SK-N-MC (cell line): ENCODE measurements at regions not wholly inside any gene's neighbourhood (a gene's known extent, or its start where the extent isn't known, plus 50 kb on each side); places are given as distances from the start of the nearest gene placed in this dataset.
A peak's percentile ranks its signal among the peaks of the same experiment; 100 is the strongest.

ENCODE experiments used
- DNase-seq: peaks from one replicate; pipeline ENCODE4 v3.0.0-alpha.2; 2011; ENCODE audit warnings: low read depth, low spot score
- H3K27ac ChIP-seq: fragments of 200-600 bp; sonication (generic); 2 replicates; pipeline ENCODE4 v1.5.1; 2016; ENCODE audit warnings: mixed run types
- H3K36me3 ChIP-seq: fragments of 200-600 bp; sonication (generic); 2 replicates; pipeline ENCODE4 v1.6.1; 2017; ENCODE audit warnings: antibody characterized with exemption, low read length, mixed read lengths; ENCODE audit not compliant: insufficient read depth
- H3K4me3 ChIP-seq: fragments of 200-600 bp; sonication (generic); 2 replicates; pipeline ENCODE4 v1.5.1; 2016
- H3K9ac ChIP-seq: fragments of 200-600 bp; sonication (generic); 2 replicates; pipeline ENCODE4 v1.8.0; 2017; ENCODE audit warnings: mixed run types, mixed read lengths; ENCODE audit not compliant: insufficient read length
- H3K9me3 ChIP-seq: fragments of 200-600 bp; sonication (generic); 2 replicates; pipeline ENCODE4 v1.6.1; 2017; ENCODE audit warnings: low read depth, mild to moderate bottlenecking, antibody characterized with exemption, low read length, moderate library complexity, mixed read lengths
- EZH2 ChIP-seq: fragments of 200-600 bp; sonication (generic); IDR thresholded peaks from one replicate; pipeline ENCODE4 v1.6.1; 2017; ENCODE audit warnings: antibody characterized with exemption
- FOXP2 ChIP-seq: optimal IDR thresholded peaks from 2 replicates; pipeline ENCODE3; 2011; ENCODE audit warnings: mild to moderate bottlenecking, moderate library complexity; ENCODE audit not compliant: insufficient read depth; ENCODE audit errors: extremely low read length, control extremely low read depth
- POLR2AphosphoS5 ChIP-seq: IDR thresholded peaks from 2 replicates; pipeline ENCODE4 v1.6.1; 2012; ENCODE audit warnings: mild to moderate bottlenecking, low read depth, low read length, borderline replicate concordance

DNA sequence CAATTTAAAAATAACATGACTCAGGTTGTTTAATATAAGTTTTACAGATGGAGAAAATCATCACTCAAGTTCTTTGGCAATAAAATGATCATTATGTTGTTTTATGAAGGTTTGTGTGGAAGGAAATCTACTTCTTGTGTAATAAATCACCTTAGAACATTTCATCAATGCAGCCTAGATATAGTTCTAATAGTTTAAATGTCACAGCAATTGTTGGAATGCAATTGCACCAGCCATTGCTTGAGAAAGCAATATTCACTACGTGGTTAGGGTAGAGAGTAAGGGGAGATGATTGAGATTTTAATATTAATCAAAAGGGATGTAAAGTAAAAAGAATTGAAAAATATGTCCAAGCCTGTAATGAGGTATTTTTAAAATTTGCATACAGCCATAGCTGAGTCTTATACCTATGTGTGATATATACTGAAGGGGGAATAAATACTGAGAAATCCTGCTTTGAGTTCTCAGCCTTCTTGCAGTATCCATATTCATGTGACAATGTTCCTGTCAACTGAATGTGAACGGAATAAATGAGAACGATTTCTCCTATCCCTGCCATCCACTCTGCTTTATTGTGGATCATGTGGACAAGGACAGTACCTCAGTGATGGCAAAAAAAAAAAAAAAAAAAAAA is 257.9 kb downstream of the OTOL1 start:
- peak overlapping the region; percentile 95 for H3K27ac ChIP-seq
- H3K36me3 ChIP-seq = no peaks in the 10 kb centered on the region
- TF ChIP-seq EZH2 (no peak), POLR2AphosphoS5 (no peak), FOXP2 (no peak)
- H3K9ac ChIP-seq = peak overlapping the region; percentile 6
- peak overlapping the region; percentile 5; the same call in 1 of the 2 replicates for H3K4me3 ChIP-seq
- no peaks in the 10 kb centered on the region for H3K9me3 ChIP-seq
- no peak for DNase-seq

DNA sequence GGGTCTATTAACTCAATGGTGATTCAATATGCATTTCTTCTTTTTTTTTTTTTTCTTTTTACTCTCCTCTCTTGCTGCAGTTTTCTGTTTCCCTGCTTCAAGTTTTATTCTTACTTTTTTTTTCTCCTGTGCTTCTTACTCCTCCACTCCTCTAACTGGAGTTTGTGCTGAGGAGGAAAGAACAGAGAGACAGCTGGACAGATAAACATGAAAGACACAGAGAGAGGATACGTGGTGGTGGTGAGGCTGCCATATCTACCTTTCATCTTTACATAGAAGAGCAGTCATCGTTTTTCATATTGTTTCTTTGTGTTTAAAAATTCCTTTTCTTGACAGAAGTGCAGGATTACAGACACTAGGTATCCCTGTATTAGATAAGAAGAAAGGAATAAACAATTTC is 262.8 kb downstream of the OTOL1 start:
- no peak for DNase-seq
- Histone ChIP-seq H3K9ac (no peak overlapping the region), H3K9me3 (peaks cover 8% of the 10 kb centered on the region; the same call in 1 of the 2 replicates), H3K27ac (no peak overlapping the region), H3K36me3 (no peaks in the 10 kb centered on the region), H3K4me3 (no peak overlapping the region)
- TF ChIP-seq POLR2AphosphoS5 (no peak), EZH2 (no peak), FOXP2 (no peak)

DNA sequence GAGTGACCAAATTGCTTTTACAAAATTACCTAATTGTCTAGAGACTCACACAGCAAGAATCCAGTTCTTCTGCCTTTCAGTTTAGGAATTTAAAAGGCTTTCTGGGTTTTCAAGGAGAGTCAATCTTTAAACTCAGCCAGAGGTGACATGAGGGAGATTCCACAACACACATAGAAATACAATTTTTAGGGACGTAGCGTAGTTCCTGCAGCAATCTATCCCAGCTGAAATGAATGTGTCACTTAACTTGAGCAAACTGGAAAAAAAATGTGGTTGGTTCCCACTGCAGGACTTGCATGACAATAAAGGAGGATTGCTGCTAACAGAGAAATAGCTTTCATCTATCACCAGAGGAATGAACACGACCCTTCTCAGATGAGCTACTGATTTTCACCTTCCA is 269.7 kb downstream of the OTOL1 start:
- no peak for DNase-seq
- Histone ChIP-seq H3K9ac (no peak overlapping the region), H3K36me3 (no peaks in the 10 kb centered on the region), H3K27ac (no peak overlapping the region), H3K9me3 (0 out of 2 replicates have a peak, but pooled peaks cover under 1% of the 10 kb centered on the region), H3K4me3 (no peak overlapping the region)
- TF ChIP-seq FOXP2 = no peak
- TF ChIP-seq POLR2AphosphoS5 = no peak

DNA sequence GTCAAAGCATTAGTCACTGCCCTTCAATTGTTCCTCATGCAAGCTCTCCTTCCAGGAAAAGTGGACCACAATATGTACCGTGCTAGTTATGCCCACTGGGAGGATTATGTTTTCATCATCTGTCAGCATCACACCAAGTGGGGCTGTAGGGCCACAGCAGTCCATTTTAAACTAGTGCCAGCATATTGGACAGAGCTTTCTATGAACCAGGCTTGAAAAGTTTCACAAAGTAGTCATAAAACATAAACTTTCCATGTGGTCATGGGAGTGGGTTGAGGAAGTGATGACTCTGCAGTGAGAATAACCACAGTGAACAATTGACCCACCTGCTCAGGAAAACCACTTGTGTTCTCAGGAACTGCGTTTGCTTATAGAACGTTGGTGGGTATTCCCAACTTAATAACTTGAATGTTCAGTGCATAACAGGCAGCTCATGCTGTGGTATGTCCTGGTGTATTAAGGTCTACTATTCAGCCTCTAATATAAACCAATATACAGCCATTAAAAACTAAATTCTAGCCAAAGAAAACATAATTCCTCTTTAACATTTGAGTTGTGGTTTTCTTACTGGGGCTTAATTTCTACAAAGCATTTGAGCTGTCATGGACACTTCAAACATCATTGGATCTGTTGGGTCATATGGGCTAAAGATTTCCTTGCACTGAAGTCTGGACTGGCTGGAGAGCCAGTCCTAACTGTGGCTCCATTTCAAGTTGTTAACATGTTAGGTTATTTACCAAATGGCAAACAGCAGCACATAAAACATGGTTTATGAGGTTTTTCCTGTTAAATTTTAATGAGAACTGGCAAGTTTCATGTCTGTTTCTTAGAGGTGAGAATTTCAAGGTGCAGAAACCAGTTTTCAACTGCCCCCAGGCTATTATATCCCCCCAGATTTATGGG is 274.1 kb downstream of the OTOL1 start:
- H3K9me3 ChIP-seq = no peaks in the 10 kb centered on the region
- no peak overlapping the region for H3K4me3 ChIP-seq
- H3K9ac ChIP-seq = no peak overlapping the region
- TF ChIP-seq POLR2AphosphoS5 = no peak
- H3K36me3 ChIP-seq = no peaks in the 10 kb centered on the region
- DNase-seq = no peak
- H3K27ac ChIP-seq = no peak overlapping the region

DNA sequence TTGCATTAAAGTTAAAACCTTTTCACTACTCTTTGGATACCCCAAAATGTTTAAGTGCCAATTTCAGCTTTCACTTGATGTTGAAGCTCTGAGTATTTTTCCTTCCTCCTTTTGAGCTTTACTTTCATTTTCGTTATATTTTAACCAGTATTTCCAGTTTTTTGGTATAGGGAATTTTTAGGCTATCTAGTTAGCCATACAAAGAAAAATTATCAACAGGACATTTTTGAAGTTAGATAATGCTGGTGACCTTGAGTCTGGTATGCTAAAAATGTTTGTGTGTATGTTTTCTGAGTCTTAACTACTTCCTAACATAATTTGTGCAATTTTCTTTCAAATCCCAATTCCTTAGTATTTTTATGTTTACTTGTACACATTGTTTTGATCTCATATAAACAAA is 284.8 kb downstream of the OTOL1 start:
- no peak for TF ChIP-seq EZH2
- DNase-seq = no peak
- Histone ChIP-seq H3K36me3 (no peaks in the 10 kb centered on the region), H3K4me3 (no peak overlapping the region), H3K9ac (no peak overlapping the region), H3K27ac (no peak overlapping the region), H3K9me3 (no peaks in the 10 kb centered on the region)

DNA sequence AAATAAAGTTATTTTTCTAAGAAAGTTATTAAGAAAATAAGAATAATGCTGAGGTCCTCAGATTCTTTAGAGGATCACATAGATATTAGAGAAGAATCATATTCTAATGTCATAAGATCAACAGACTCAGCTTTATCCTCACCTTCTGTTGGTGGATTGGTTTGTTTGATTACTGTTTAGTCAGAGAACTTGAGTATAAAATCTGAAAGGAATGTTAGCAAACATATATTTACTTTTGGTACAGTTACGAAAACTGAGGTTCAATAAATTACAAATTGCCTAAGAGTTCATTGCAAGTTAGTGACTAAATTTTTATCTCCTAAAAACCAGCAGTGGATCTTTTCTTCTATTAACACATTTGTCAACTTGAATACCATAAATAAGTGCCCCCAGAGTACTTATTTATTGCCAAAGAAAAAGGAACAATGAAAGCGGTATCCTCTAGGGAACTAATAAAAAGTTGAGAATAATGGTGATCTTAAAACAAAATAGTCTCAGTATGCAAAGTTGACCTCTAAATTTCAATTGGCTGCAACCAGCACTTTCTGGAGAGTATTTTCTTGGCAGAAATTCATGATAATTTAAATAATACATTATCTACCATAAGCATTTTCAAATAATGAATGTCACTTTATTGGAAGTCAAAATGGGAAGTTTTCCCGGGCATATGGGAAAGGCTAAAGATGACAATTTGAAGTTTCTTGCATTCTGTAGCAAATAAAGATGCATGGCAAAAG is 296.8 kb downstream of the OTOL1 start:
- Histone ChIP-seq H3K9ac (no peak overlapping the region), H3K4me3 (no peak overlapping the region), H3K9me3 (no peaks in the 10 kb centered on the region), H3K36me3 (no peaks in the 10 kb centered on the region), H3K27ac (peak overlapping the region; percentile 27; the same call in 1 of the 2 replicates)
- TF ChIP-seq FOXP2 (no peak), POLR2AphosphoS5 (no peak; the same call in 1 of the 2 replicates), EZH2 (no peak)
- peak; percentile 24 for DNase-seq

DNA sequence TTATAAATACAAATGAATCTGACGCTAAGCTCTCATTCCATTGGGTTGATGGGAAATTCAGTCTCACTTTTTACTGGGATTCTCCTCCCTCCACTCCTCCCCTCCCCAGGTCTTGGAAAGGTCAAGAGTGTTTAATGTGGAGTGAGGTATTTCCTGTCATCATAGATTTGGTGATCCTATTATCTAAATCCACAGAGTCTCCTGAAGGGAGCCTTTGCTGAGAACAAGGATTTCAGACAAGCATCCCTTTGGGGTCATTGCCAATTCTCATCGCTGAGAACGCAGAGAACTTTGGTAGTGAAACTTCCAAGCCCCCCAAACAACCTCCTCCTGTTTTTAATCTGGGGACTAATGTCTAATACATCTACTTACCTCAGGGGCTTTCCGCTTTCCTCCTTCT is 297.9 kb downstream of the OTOL1 start:
- no peak for DNase-seq
- Histone ChIP-seq H3K4me3 (no peak overlapping the region), H3K9ac (no peak overlapping the region), H3K36me3 (no peaks in the 10 kb centered on the region), H3K9me3 (no peaks in the 10 kb centered on the region), H3K27ac (no peak overlapping the region)
- TF ChIP-seq POLR2AphosphoS5 (no peak), EZH2 (no peak), FOXP2 (no peak)

DNA sequence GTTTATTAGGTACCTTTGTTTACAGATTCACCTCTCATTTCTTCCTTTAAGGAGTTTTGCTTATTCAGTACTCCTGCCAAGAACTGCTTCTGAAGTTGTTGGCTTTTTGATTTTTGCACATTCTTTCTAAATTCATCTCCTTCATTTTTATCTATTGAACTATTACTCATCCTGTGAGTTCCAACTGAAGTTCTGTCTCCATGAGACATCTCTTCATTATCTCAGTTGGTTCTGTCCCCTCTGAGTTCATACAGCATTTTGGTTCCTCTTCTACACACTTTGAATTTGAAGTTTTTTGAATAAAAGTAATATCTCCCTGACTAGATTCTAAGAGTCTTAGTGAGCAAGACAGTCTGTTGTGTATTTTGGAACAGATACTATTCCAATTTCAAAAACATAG is 299.7 kb downstream of the OTOL1 start:
- Histone ChIP-seq H3K9me3 (no peaks in the 10 kb centered on the region), H3K4me3 (no peak overlapping the region), H3K9ac (no peak overlapping the region), H3K36me3 (no peaks in the 10 kb centered on the region), H3K27ac (no peak overlapping the region)
- no peak for TF ChIP-seq POLR2AphosphoS5
- TF ChIP-seq EZH2 = no peak
- no peak for TF ChIP-seq FOXP2
- no peak for DNase-seq

DNA sequence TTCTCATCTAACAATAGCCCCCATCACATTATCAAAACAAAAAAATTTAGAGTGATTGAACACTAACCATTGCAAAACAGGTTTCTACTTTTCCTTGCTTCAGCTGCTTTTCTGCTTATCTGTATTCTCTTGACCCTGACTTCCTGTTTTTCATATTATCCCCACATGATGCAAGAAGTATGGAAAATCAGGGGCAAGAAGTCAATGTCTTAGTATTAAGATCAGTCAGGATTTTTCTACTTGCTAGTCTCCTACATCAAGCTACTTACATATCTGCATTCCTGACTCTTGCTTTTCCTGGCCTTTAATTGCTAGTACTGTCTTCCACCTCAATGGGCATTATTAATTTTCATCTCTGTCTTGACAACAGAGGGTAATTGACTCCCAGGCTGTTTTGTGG is 300.2 kb downstream of the OTOL1 start:
- no peaks in the 10 kb centered on the region for H3K9me3 ChIP-seq
- DNase-seq = no peak

More for the DNA sequence above, 300.2 kb downstream of the OTOL1 start:
- Histone ChIP-seq H3K36me3 (no peaks in the 10 kb centered on the region), H3K27ac (no peak overlapping the region), H3K9ac (no peak overlapping the region), H3K4me3 (no peak overlapping the region)
- no peak for TF ChIP-seq POLR2AphosphoS5
